Fibroblast of lung (primary cell): ENCODE measurements at regions not wholly inside any gene's neighbourhood (a gene's known extent, or its start where the extent isn't known, plus 50 kb on each side); places are given as distances from the start of the nearest gene placed in this dataset.

ENCODE experiments used
- CTCF ChIP-seq, 2 donors: IDR thresholded peaks in 1 of 2; conservative IDR thresholded peaks in 1 of 2; 1 replicate in 1 of 2; 2 replicates in 1 of 2; pipeline ENCODE4 v1.5.1; 2011 to 2012; ENCODE audit warnings: low read length in 2 of 2, control low read depth in 1 of 2, inconsistent platforms in 1 of 2, low read depth in 1 of 2, mild to moderate bottlenecking in 1 of 2
- EZH2 ChIP-seq: IDR thresholded peaks from 2 replicates; pipeline ENCODE4 v1.5.1; 2012; ENCODE audit warnings: low read length, control low read depth, mild to moderate bottlenecking; ENCODE audit errors: missing control alignments

GRCh38 chr16:79764415-79765110, 164.0 kb upstream of the MAF start:
- TF ChIP-seq CTCF (conservative IDR thresholded peaks at IDR 0.05 in 1 of 2, IDR thresholded peaks at IDR 0.05 in 1 of 2; ENCODE audit: low read depth in 1 of 2, low read length in 2 of 2): no peak
- TF ChIP-seq EZH2: no peak
